Vagina (tissue), 2 donors: ENCODE measurements at regions not wholly inside any gene's neighbourhood (a gene's known extent, or its start where the extent isn't known, plus 50 kb on each side); places are given as distances from the start of the nearest gene placed in this dataset.

Experiments used
- CTCF ChIP-seq, 3 experiments: fragments of 450-650 bp in 2 of 3; fragments of 200-600 bp in 1 of 3; sonication (generic) in 1 of 3; IDR thresholded peaks; one replicate each; pipeline ENCODE4 v1.5.1; 2017 to 2019; ENCODE audit warnings: antibody characterized with exemption in 3 of 3, mild to moderate bottlenecking in 2 of 3, moderate library complexity in 2 of 3
- POLR2AphosphoS5 ChIP-seq, 2 donors: sonication (generic); formaldehyde crosslinking; IDR thresholded peaks; one replicate each; pipeline ENCODE4 v1.9.0; 2017; ENCODE audit warnings: antibody characterized with exemption in 2 of 2, mild to moderate bottlenecking in 2 of 2, low read depth in 1 of 2; ENCODE audit not compliant: insufficient read depth in 1 of 2

GRCh38 chr4:23311983-23312382, 577.9 kb downstream of the PPARGC1A start:
- TF ChIP-seq CTCF (IDR thresholded peaks at IDR 0.05) (no peak), POLR2AphosphoS5 (IDR thresholded peaks at IDR 0.05; ENCODE audit: insufficient read depth in 1 of 2, low read depth in 1 of 2) (no peak)
